Fibroblast of skin of scalp (primary cell): ENCODE measurements at regions not wholly inside any gene's neighbourhood (a gene's known extent, or its start where the extent isn't known, plus 50 kb on each side); places are given as distances from the start of the nearest gene placed in this dataset.
"Not testable (repeated sequence)": the region's sequence is repeated elsewhere in the genome, so short reads cannot be mapped to it uniquely, and the experiment has no call there.

Experiments used
- DNase-seq: peaks from one replicate; pipeline ENCODE4 v3.0.0-alpha.2; 2013

- no peak for DNase-seq
Observed at GRCh38 chr3:153552887-153553604, 391.0 kb downstream of the RAP2B start.

GRCh38 chr3:153553605-153553945, 391.5 kb downstream of the RAP2B start:
- DNase-seq, result no peak

- DNase-seq, result no peak
Observed at GRCh38 chr3:153555919-153556318, 393.9 kb downstream of the RAP2B start.

GRCh38 chr3:153559366-153559765, 397.3 kb downstream of the RAP2B start:
- not testable (repeated sequence) for DNase-seq

- no peak for DNase-seq
Observed at GRCh38 chr3:153567011-153567410, 405.0 kb downstream of the RAP2B start.

- DNase-seq, result no peak
Observed at GRCh38 chr3:153567556-153567955, 405.5 kb downstream of the RAP2B start.

- not testable (repeated sequence) for DNase-seq
Observed at GRCh38 chr3:153570481-153570880, 408.5 kb downstream of the RAP2B start.

GRCh38 chr3:153572165-153572564, 410.1 kb downstream of the RAP2B start:
- no peak for DNase-seq

GRCh38 chr3:153572654-153573053, 410.6 kb downstream of the RAP2B start:
- no peak for DNase-seq

GRCh38 chr3:153573481-153573880, 411.5 kb downstream of the RAP2B start:
- no peak for DNase-seq

- peak; percentile 35 for DNase-seq
Observed at GRCh38 chr3:153574445-153574844, 412.4 kb downstream of the RAP2B start.

GRCh38 chr3:153577059-153577736, 415.2 kb downstream of the RAP2B start:
- DNase-seq, result no peak

- DNase-seq, result no peak
Observed at GRCh38 chr3:153578046-153578445, 416.0 kb downstream of the RAP2B start.

- no peak for DNase-seq
Observed at GRCh38 chr3:153590051-153590450, 428.0 kb downstream of the RAP2B start.

- peak; percentile 9 for DNase-seq
Observed at GRCh38 chr3:153591561-153592245, 429.7 kb downstream of the RAP2B start.

GRCh38 chr3:153595186-153595815, 433.3 kb downstream of the RAP2B start:
- DNase-seq, result peak; percentile 69

- DNase-seq, result no peak
Observed at GRCh38 chr3:153596401-153596800, 434.4 kb downstream of the RAP2B start.

- DNase-seq, result peak; percentile 65
Observed at GRCh38 chr3:153599685-153600084, 437.7 kb downstream of the RAP2B start.

GRCh38 chr3:153600896-153601295, 438.9 kb downstream of the RAP2B start:
- no peak for DNase-seq

GRCh38 chr3:153601374-153601853, 439.4 kb downstream of the RAP2B start:
- no peak for DNase-seq

- DNase-seq, result no peak
Observed at GRCh38 chr3:153602801-153603200, 440.8 kb downstream of the RAP2B start.

- DNase-seq, result peak; percentile 57
Observed at GRCh38 chr3:153614140-153614539, 452.1 kb downstream of the RAP2B start.

GRCh38 chr3:153614563-153614962, 452.5 kb downstream of the RAP2B start:
- DNase-seq, result peak; percentile 83
